ENCODE measurements at regions not wholly inside any gene's neighbourhood (a gene's known extent, or its start where the extent isn't known, plus 50 kb on each side); places are given as distances from the start of the nearest gene placed in this dataset.
"Not testable (repeated sequence)": the region's sequence is repeated elsewhere in the genome, so short reads cannot be mapped to it uniquely, and the experiment has no call there.

DNA sequence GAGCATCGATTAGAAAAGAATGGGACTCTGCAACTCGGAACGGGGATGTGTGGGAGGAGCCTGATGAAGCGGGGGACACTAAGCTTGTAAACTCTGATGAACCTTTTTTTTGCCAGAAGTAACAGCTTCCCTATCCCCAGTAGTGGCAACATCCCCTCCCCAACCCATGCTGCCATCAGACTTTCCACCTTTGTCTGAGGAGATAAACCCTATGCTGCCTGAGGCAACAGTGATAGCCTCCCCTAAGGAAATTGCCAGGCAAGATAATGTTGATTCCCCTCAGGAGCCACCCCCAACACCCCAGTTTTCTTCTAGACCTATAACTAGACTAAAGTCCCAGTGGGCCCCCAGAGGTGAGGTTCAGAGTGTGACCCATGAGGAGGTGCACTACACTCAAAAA lies 173.7 kb downstream of the AKR1D1 start:
- Mint-ChIP-seq H3K4me3 (ENCODE audit: unreplicated experiment) (no peak overlapping the region), H3K36me3 (ENCODE audit: unreplicated experiment) (peaks cover 9% of the 10 kb centered on the region), H3K9me3 (ENCODE audit: unreplicated experiment) (peaks cover 5% of the 10 kb centered on the region), H3K27ac (ENCODE audit: unreplicated experiment) (no peak overlapping the region), H3K4me1 (ENCODE audit: low read depth, unreplicated experiment) (peaks cover 3% of the 10 kb centered on the region), H3K27me3 (ENCODE audit: unreplicated experiment) (peaks cover 4% of the 10 kb centered on the region)
- TF ChIP-seq, protein P1, sequence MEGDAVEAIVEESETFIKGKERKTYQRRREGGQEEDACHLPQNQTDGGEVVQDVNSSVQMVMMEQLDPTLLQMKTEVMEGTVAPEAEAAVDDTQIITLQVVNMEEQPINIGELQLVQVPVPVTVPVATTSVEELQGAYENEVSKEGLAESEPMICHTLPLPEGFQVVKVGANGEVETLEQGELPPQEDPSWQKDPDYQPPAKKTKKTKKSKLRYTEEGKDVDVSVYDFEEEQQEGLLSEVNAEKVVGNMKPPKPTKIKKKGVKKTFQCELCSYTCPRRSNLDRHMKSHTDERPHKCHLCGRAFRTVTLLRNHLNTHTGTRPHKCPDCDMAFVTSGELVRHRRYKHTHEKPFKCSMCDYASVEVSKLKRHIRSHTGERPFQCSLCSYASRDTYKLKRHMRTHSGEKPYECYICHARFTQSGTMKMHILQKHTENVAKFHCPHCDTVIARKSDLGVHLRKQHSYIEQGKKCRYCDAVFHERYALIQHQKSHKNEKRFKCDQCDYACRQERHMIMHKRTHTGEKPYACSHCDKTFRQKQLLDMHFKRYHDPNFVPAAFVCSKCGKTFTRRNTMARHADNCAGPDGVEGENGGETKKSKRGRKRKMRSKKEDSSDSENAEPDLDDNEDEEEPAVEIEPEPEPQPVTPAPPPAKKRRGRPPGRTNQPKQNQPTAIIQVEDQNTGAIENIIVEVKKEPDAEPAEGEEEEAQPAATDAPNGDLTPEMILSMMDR (IDR thresholded peaks at IDR 0.05; ENCODE audit: partially characterized antibody, unreplicated experiment) = no peak
- DNase-seq = no peak

DNA sequence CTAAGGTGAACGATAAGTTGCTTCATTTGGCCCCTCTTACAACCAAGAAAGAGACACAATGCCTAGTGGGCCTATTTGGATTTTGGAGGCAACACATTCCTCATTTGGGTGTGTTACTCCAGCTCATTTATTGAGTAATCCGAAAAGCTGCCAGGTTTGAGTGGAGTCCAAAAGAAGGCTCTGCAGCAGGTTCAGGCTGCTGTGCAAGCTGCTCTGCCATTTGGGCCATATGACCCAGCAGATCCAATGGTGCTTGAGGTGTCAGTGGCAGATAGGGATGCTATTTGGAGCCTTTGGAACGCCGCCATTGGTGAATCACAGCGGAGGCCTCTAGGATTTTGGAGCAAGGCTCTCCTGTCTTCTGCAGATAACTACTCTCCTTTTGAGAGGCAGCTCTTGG lies 176.4 kb downstream of the AKR1D1 start:
- H3K27ac Mint-ChIP-seq (ENCODE audit: unreplicated experiment); H3K9me3 Mint-ChIP-seq (ENCODE audit: unreplicated experiment); H3K4me1 Mint-ChIP-seq (ENCODE audit: low read depth, unreplicated experiment); H3K4me3 Mint-ChIP-seq (ENCODE audit: unreplicated experiment); DNase-seq; H3K27me3 Mint-ChIP-seq (ENCODE audit: unreplicated experiment): not testable (repeated sequence)
- peaks cover 13% of the 10 kb centered on the region for H3K36me3 Mint-ChIP-seq (ENCODE audit: unreplicated experiment)

DNA sequence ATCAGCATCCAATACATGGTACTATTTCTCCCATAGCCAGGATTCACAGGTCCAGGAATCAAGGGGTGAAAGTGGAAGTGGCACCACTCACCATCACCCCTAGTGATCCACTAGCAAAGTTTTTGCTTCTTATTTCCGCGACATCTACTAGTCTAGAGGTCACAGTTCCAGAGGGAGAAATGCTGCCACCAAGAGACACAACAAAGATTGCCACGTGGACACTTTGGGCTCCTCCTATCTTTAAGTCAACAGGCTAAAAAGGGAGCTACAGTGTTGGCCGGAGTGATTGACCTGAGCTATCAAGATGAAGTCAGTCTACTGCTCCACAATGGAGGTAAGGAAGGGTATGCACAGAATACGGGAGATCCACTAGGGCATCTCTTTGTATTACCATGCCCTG lies 178.2 kb downstream of the AKR1D1 start:
- Mint-ChIP-seq H3K27ac (ENCODE audit: unreplicated experiment) (no peak overlapping the region), H3K27me3 (ENCODE audit: unreplicated experiment) (peaks cover 4% of the 10 kb centered on the region), H3K4me3 (ENCODE audit: unreplicated experiment) (no peak overlapping the region), H3K36me3 (ENCODE audit: unreplicated experiment) (peaks cover 13% of the 10 kb centered on the region), H3K4me1 (ENCODE audit: low read depth, unreplicated experiment) (no peaks in the 10 kb centered on the region), H3K9me3 (ENCODE audit: unreplicated experiment) (peaks cover 5% of the 10 kb centered on the region)
- TF ChIP-seq, protein P1 (IDR thresholded peaks at IDR 0.05; ENCODE audit: partially characterized antibody, unreplicated experiment) = no peak
- no peak for DNase-seq

DNA sequence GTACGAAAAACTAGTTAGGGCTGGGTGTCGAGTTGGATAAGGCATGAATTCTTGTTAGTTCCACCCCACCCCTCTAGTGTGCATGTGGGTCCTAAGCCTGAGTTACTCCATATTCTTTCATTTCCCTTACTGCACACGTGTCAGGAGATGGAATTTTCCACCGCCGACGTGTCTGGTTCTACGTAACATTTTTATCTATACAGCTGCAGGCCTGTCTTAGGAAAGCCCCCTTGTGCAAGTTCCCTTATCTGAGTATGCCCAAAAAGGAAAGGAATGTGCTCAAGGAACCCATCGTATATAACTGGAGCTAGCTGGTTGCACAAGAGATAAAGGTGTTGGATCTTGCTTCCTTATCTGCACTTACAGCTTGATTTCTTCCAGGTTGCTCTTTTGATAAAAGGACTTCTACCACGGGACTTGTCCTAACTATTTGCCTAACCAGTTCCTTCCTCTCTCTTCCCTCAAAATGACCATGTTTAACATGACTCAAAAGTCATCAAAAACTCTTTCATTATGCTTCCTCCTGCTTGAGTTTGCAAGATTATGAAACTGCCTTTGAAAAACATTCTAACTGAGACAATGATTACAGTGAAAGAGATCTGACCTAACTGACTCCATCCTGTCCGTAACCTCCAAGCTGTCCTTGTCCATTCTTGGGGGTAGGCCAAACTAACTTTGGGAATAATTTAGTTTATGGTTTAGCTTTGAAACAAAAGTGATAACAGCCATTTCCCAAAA lies 181.4 kb downstream of the AKR1D1 start:
- Mint-ChIP-seq H3K4me1 (ENCODE audit: low read depth, unreplicated experiment) (no peaks in the 10 kb centered on the region), H3K4me3 (ENCODE audit: unreplicated experiment) (no peak overlapping the region), H3K27me3 (ENCODE audit: unreplicated experiment) (peaks cover 4% of the 10 kb centered on the region), H3K9me3 (ENCODE audit: unreplicated experiment) (peaks cover 3% of the 10 kb centered on the region), H3K36me3 (ENCODE audit: unreplicated experiment) (peaks cover 13% of the 10 kb centered on the region), H3K27ac (ENCODE audit: unreplicated experiment) (no peak overlapping the region)
- no peak for DNase-seq
- TF ChIP-seq, protein P1 (IDR thresholded peaks at IDR 0.05; ENCODE audit: partially characterized antibody, unreplicated experiment) = no peak

DNA sequence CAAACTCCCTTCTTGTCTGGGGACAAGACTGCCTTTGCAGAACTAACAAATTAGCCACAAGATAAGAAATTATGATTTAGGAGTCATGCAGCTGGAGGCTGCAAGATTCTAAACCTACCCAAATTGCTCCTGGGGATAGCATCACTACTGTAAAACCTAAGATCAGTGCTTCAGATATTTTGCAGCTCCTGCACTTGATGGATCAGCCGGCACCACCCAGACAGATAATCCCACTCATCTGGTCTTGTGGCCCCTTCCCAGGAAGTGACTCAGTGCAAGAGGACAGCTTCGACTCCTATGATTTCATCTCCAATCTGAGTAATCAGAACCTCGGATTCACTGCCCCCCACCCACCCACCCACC lies 181.9 kb downstream of the AKR1D1 start:
- DNase-seq = no peak
- no peaks in the 10 kb centered on the region for H3K9me3 Mint-ChIP-seq (ENCODE audit: unreplicated experiment)
- no peak overlapping the region for H3K4me3 Mint-ChIP-seq (ENCODE audit: unreplicated experiment)
- TF ChIP-seq, protein P1 (IDR thresholded peaks at IDR 0.05; ENCODE audit: partially characterized antibody, unreplicated experiment) = no peak
- H3K36me3 Mint-ChIP-seq (ENCODE audit: unreplicated experiment) = peaks cover 10% of the 10 kb centered on the region
- H3K4me1 Mint-ChIP-seq (ENCODE audit: low read depth, unreplicated experiment) = no peaks in the 10 kb centered on the region
- H3K27ac Mint-ChIP-seq (ENCODE audit: unreplicated experiment) = no peak overlapping the region
- peaks cover 2% of the 10 kb centered on the region for H3K27me3 Mint-ChIP-seq (ENCODE audit: unreplicated experiment)
